ENCODE measurements at regions not wholly inside any gene's neighbourhood (a gene's known extent, or its start where the extent isn't known, plus 50 kb on each side); places are given as distances from the start of the nearest gene placed in this dataset.
"Not testable (repeated sequence)": the region's sequence is repeated elsewhere in the genome, so short reads cannot be mapped to it uniquely, and the experiment has no call there.

DNA sequence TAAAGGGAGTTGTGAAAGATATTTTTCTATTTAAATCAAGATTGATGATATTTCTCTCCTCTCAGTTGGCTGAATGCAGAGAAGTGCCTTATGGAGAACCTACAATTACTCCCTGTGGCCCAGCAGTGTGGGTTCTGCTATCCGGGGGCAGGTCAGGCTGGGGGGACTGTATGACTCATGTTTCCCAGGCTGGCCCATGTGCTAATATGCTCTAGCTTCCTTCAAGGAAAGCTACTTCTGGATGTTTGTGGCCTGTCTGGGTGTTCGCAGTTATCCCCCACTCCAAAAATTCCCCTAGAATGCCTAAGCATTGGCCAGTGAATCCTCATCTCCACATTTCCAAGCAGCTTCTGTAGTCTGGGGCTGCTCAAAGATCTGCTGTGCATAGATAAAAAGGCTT is 58.9 kb upstream of the SPP1 start:
- no peak overlapping the region for H2BK15ac ChIP-seq (ENCODE audit: low read depth, low read length)
- H3K9ac ChIP-seq (ENCODE audit: extremely low read depth, insufficient read length, low read length) = no peak overlapping the region
- H3K23ac ChIP-seq (ENCODE audit: insufficient read length, low read depth, low read length) = no peak overlapping the region
- no peaks in the 10 kb centered on the region; the same call in 1 of the 2 replicates for H3K27me3 Mint-ChIP-seq (ENCODE audit: low read depth)
- H3K56ac ChIP-seq (ENCODE audit: insufficient read length, low read depth, low read length) = no peak overlapping the region
- no peaks in the 10 kb centered on the region for H3K23me2 ChIP-seq (ENCODE audit: insufficient read length, low read depth, low read length, poor library complexity, severe bottlenecking)
- no peaks in the 10 kb centered on the region for H3K9me3 Mint-ChIP-seq
- no peak overlapping the region for H2BK20ac ChIP-seq (ENCODE audit: low read depth, low read length, poor library complexity, severe bottlenecking)
- H3K18ac ChIP-seq (ENCODE audit: insufficient read length, low read depth, low read length) = no peak overlapping the region
- H4K8ac ChIP-seq (replicated peaks; ENCODE audit: insufficient read length, low read depth, low read length) = no peak overlapping the region
- H3K36me3 Mint-ChIP-seq (ENCODE audit: insufficient read depth in 1 of 3, low read depth in 3 of 3) = no peaks in the 10 kb centered on the region; a peak in 2 of 7 replicates
- no peak overlapping the region for H4K5ac ChIP-seq (ENCODE audit: insufficient read length, low read depth, low read length)
- no peak overlapping the region for H3K4me2 ChIP-seq (ENCODE audit: insufficient read depth, insufficient read length, low read length)
- H2AFZ ChIP-seq (ENCODE audit: low read length) = no peak overlapping the region
- H3K4me3 Mint-ChIP-seq = peak overlapping the region in 1 of 2 experiments; percentile 44; a peak in 1 of 5 replicates
- no peaks in the 10 kb centered on the region for H3K79me2 ChIP-seq (ENCODE audit: insufficient read depth, low read length)
- no peak overlapping the region for H2BK5ac ChIP-seq (ENCODE audit: insufficient read length, low read length)
- no peak overlapping the region for H3K14ac ChIP-seq (ENCODE audit: insufficient read depth, low read length)
- no peak for DNase-seq
- H2BK120ac ChIP-seq (ENCODE audit: low read depth, low read length, poor library complexity, severe bottlenecking) = no peak overlapping the region
- no peaks in the 10 kb centered on the region for H3K27me3 ChIP-seq (ENCODE audit: insufficient read depth, low read length)
- H3K4ac ChIP-seq (ENCODE audit: low read depth, low read length) = no peak overlapping the region
- no peak overlapping the region for H4K91ac ChIP-seq (ENCODE audit: insufficient read length, low read depth, low read length)
- peak overlapping the region; percentile 91 to 96 (median 96); a peak in 4 of 7 replicates for H3K27ac Mint-ChIP-seq
- H2AK5ac ChIP-seq (ENCODE audit: insufficient read length, low read length) = no peak overlapping the region
- no peak overlapping the region for H3T11ph ChIP-seq (ENCODE audit: low read length)
- H2BK12ac ChIP-seq (ENCODE audit: insufficient read length, low read depth, low read length) = no peak overlapping the region
- H4K20me1 ChIP-seq (ENCODE audit: control insufficient read depth, insufficient read depth, insufficient read length) = no peaks in the 10 kb centered on the region
- H3K4me1 Mint-ChIP-seq = peaks cover 65 to 75% of the 10 kb centered on the region in 2 experiments
- H3K9me3 ChIP-seq (ENCODE audit: control insufficient read depth, low read depth, low read length) = no peaks in the 10 kb centered on the region
- peak overlapping the region; percentile 52 for H3K27ac ChIP-seq (ENCODE audit: insufficient read length, low read depth, low read length)
- no CpG with 5 or more reads among the region's 2 CpGs for WGBS (ENCODE audit: extremely low coverage, insufficient read length, low lambda C conversion rate)
- TF ChIP-seq, protein P1, sequence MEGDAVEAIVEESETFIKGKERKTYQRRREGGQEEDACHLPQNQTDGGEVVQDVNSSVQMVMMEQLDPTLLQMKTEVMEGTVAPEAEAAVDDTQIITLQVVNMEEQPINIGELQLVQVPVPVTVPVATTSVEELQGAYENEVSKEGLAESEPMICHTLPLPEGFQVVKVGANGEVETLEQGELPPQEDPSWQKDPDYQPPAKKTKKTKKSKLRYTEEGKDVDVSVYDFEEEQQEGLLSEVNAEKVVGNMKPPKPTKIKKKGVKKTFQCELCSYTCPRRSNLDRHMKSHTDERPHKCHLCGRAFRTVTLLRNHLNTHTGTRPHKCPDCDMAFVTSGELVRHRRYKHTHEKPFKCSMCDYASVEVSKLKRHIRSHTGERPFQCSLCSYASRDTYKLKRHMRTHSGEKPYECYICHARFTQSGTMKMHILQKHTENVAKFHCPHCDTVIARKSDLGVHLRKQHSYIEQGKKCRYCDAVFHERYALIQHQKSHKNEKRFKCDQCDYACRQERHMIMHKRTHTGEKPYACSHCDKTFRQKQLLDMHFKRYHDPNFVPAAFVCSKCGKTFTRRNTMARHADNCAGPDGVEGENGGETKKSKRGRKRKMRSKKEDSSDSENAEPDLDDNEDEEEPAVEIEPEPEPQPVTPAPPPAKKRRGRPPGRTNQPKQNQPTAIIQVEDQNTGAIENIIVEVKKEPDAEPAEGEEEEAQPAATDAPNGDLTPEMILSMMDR (conservative IDR thresholded peaks at IDR 0.05) = no peak
- H3K79me1 ChIP-seq (ENCODE audit: insufficient read depth, low read depth, low read length, poor library complexity, severe bottlenecking) = no peaks in the 10 kb centered on the region
- peaks cover 22% of the 10 kb centered on the region for H3K4me1 ChIP-seq (ENCODE audit: insufficient read depth, low read length)

DNA sequence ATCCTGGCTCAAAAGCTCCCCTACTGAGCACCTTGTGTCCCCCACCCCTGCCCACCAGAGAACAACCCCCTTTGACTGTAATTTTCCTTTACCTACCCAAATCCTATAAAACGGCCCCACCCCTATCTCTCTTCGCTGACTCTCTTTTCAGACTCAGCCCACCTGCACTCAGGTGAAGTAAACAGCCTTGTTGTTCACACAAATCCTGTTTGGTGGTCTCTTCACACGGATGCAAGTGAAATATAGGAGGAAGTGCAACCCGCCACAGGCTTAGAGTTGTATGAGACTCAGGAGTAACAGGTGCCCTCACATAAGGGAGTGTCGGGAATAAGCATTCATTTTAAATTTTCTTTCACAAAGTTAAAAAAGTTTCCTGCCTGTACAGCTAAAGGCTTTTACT is 57.6 kb upstream of the SPP1 start:
- H3K27me3 ChIP-seq (ENCODE audit: insufficient read depth, low read length); H3K9me3 ChIP-seq (ENCODE audit: control insufficient read depth, low read depth, low read length); H3T11ph ChIP-seq (ENCODE audit: low read length); H3K79me2 ChIP-seq (ENCODE audit: insufficient read depth, low read length); H3K79me1 ChIP-seq (ENCODE audit: insufficient read depth, low read depth, low read length, poor library complexity, severe bottlenecking); H2BK12ac ChIP-seq (ENCODE audit: insufficient read length, low read depth, low read length); H3K56ac ChIP-seq (ENCODE audit: insufficient read length, low read depth, low read length); H2AFZ ChIP-seq (ENCODE audit: low read length); H2BK20ac ChIP-seq (ENCODE audit: low read depth, low read length, poor library complexity, severe bottlenecking); H3K18ac ChIP-seq (ENCODE audit: insufficient read length, low read depth, low read length); H4K5ac ChIP-seq (ENCODE audit: insufficient read length, low read depth, low read length); H2BK15ac ChIP-seq (ENCODE audit: low read depth, low read length); DNase-seq; H3K14ac ChIP-seq (ENCODE audit: insufficient read depth, low read length); H3K9me3 Mint-ChIP-seq; H2AK5ac ChIP-seq (ENCODE audit: insufficient read length, low read length); H3K23ac ChIP-seq (ENCODE audit: insufficient read length, low read depth, low read length); H3K9ac ChIP-seq (ENCODE audit: extremely low read depth, insufficient read length, low read length); H3K23me2 ChIP-seq (ENCODE audit: insufficient read length, low read depth, low read length, poor library complexity, severe bottlenecking); H2BK5ac ChIP-seq (ENCODE audit: insufficient read length, low read length); H4K91ac ChIP-seq (ENCODE audit: insufficient read length, low read depth, low read length); H3K4ac ChIP-seq (ENCODE audit: low read depth, low read length); H3K27me3 Mint-ChIP-seq (ENCODE audit: low read depth); H2BK120ac ChIP-seq (ENCODE audit: low read depth, low read length, poor library complexity, severe bottlenecking); H4K20me1 ChIP-seq (ENCODE audit: control insufficient read depth, insufficient read depth, insufficient read length); H4K8ac ChIP-seq (replicated peaks; ENCODE audit: insufficient read length, low read depth, low read length): not testable (repeated sequence)
- Mint-ChIP-seq H3K36me3 (ENCODE audit: insufficient read depth in 1 of 3, low read depth in 3 of 3) (peaks cover 8 to 11% (median 11%) of the 10 kb centered on the region in 3 experiments), H3K27ac (peak overlapping the region; percentile 86 to 97 (median 96)), H3K4me3 (peak overlapping the region in 1 of 2 experiments; percentile 57; a peak in 4 of 5 replicates), H3K4me1 (peaks cover 54 to 63% of the 10 kb centered on the region in 2 experiments)
- no CpG with 5 or more reads among the region's 5 CpGs for WGBS (ENCODE audit: extremely low coverage, insufficient read length, low lambda C conversion rate)
- Histone ChIP-seq H3K4me1 (ENCODE audit: insufficient read depth, low read length) (peaks cover 19% of the 10 kb centered on the region), H3K4me2 (ENCODE audit: insufficient read depth, insufficient read length, low read length) (peak overlapping the region; percentile 45), H3K27ac (ENCODE audit: insufficient read length, low read depth, low read length) (peak overlapping the region; percentile 98)

All from H9 (cell line).